HUES64 (cell line): ENCODE measurements at regions not wholly inside any gene's neighbourhood (a gene's known extent, or its start where the extent isn't known, plus 50 kb on each side); places are given as distances from the start of the nearest gene placed in this dataset.

ENCODE experiments used
- H3K27ac ChIP-seq: 2 replicates; pipeline ENCODE4 v1.7.0; 2013; ENCODE audit warnings: low read depth, low read length, inconsistent platforms
- H3K27me3 ChIP-seq: 2 replicates; pipeline ENCODE4 v1.6.1; 2013; ENCODE audit warnings: mild to moderate bottlenecking, low read length; ENCODE audit not compliant: insufficient read depth
- H3K36me3 ChIP-seq: 2 replicates; pipeline ENCODE4 v1.6.1; 2013; ENCODE audit warnings: mild to moderate bottlenecking, low read length; ENCODE audit not compliant: insufficient read depth
- H3K4me1 ChIP-seq: 2 replicates; pipeline ENCODE4 v1.6.1; 2013; ENCODE audit warnings: mild to moderate bottlenecking, low read length, moderate library complexity; ENCODE audit not compliant: insufficient read depth
- H3K4me3 ChIP-seq: 2 replicates; pipeline ENCODE4 v1.5.1; 2013; ENCODE audit warnings: mild to moderate bottlenecking, low read length, moderate library complexity
- H3K9ac ChIP-seq: 2 replicates; pipeline ENCODE4 v1.6.1; 2013; ENCODE audit warnings: mild to moderate bottlenecking, low read depth, low read length
- H3K9me3 ChIP-seq: 2 replicates; pipeline ENCODE4 v1.6.1; 2013; ENCODE audit warnings: low read depth, low read length; ENCODE audit not compliant: insufficient read depth
- WGBS: fragments of 150-250, 120-280 bp; methylation state at CpG from one replicate; pipeline ENCODE4 v1.1.7; 2013; ENCODE audit warnings: missing lambda C conversion rate; 5-methylcytosine and 5-hydroxymethylcytosine counted together

DNA sequence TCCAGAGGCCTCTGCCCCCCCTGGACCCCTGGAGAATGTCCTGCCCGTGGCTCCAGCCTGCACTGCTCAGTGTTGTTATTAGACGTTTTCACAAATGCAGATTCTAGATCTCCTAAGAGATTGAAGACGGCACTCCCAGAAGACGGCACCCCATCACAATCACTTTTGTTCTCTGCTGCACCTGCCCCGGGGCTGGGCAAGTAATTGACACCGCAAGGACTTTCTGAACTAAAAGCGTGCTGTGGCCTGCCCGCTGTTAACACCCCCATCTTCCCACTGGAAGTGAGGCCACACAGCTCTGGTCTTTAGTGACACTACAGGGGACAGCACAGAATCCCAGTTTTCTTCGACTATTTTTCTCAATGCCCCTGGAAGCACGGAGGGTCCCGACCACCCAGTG lies 256.9 kb downstream of the ENGASE start:
- H3K36me3 ChIP-seq = no peaks in the 10 kb centered on the region
- no peak overlapping the region for H3K27ac ChIP-seq
- H3K9me3 ChIP-seq = no peaks in the 10 kb centered on the region
- peaks cover 2% of the 10 kb centered on the region; the same call in 1 of the 2 replicates for H3K27me3 ChIP-seq
- no peak overlapping the region for H3K4me3 ChIP-seq
- H3K9ac ChIP-seq = no peak overlapping the region
- H3K4me1 ChIP-seq = no peaks in the 10 kb centered on the region
- 82% methylated on average over 11 of the region's 11 CpGs for WGBS

DNA sequence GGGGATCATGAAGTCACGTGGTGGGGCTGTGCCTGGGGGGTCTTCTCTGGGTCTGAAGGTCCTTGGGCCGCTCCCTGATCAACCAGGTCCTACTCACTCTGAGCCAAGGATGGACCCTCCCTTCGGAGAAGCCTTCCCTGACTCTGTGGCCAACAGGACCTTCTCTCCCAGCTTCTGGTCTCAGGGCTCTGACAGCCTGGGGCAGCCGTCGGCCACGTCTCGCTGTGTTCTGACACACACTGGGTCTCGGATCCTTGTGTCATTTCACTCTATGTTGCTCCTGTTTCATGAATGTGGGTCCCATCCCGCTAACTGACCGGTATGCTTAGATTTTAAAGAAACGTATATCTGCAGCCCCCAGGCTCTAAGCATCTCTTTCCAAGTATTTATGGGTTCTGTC lies 256.1 kb downstream of the ENGASE start:
- Histone ChIP-seq H3K36me3 (no peaks in the 10 kb centered on the region), H3K9ac (no peak overlapping the region), H3K9me3 (no peaks in the 10 kb centered on the region), H3K27me3 (peaks cover 2% of the 10 kb centered on the region; the same call in 1 of the 2 replicates), H3K4me3 (no peak overlapping the region), H3K27ac (no peak overlapping the region), H3K4me1 (no peaks in the 10 kb centered on the region)
- 90% methylated on average over 11 of the region's 11 CpGs for WGBS

DNA sequence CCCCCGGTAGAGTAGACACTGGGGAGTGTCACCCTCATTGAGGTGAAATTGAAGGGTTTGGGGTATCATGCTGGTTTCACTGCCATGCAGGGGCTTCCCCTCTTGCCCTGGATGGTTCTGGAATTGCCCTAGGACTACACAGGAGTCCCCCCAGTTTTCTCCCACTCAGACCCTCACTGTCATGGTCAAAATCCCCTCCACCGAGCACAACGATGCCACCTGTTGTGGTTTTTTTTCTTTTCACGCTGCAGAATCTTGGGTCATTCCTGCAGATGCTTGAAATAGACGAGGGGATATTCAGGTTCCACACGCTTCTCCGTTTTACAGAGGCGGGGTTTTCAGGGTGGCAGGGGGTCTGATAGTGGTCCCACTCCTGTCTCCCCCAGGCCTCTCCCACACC lies 255.6 kb downstream of the ENGASE start:
- Histone ChIP-seq H3K4me1 (no peaks in the 10 kb centered on the region), H3K27ac (no peak overlapping the region), H3K9me3 (no peaks in the 10 kb centered on the region), H3K9ac (no peak overlapping the region), H3K36me3 (no peaks in the 10 kb centered on the region), H3K27me3 (peaks cover 2% of the 10 kb centered on the region; the same call in 1 of the 2 replicates), H3K4me3 (no peak overlapping the region)
- WGBS = 92% methylated on average over 8 of the region's 8 CpGs

DNA sequence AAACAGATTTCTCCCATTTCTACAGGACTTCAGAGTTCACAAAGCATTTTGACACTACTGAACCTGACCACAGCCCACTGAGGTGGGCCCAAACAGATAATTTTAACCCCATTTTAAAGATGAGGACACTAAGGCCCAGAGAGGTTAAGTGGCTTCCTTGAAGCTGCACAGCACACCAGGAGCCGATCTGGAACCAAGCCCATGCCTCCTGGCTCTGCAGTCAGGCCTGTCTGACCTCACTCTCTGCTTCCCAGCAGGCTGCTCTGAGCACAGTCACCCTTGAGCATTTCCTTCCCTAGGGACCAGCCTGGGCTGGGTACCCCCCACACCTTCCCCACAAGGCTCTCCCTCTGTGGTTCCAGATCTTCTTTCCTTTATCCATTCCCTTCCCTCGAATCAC lies 252.2 kb downstream of the ENGASE start:
- Histone ChIP-seq H3K9me3 (no peaks in the 10 kb centered on the region), H3K9ac (no peak overlapping the region), H3K36me3 (no peaks in the 10 kb centered on the region), H3K4me3 (no peak overlapping the region), H3K27ac (no peak overlapping the region), H3K27me3 (peaks cover 2% of the 10 kb centered on the region; the same call in 1 of the 2 replicates), H3K4me1 (no peaks in the 10 kb centered on the region)
- WGBS = 81% methylated on average over 2 of the region's 2 CpGs

DNA sequence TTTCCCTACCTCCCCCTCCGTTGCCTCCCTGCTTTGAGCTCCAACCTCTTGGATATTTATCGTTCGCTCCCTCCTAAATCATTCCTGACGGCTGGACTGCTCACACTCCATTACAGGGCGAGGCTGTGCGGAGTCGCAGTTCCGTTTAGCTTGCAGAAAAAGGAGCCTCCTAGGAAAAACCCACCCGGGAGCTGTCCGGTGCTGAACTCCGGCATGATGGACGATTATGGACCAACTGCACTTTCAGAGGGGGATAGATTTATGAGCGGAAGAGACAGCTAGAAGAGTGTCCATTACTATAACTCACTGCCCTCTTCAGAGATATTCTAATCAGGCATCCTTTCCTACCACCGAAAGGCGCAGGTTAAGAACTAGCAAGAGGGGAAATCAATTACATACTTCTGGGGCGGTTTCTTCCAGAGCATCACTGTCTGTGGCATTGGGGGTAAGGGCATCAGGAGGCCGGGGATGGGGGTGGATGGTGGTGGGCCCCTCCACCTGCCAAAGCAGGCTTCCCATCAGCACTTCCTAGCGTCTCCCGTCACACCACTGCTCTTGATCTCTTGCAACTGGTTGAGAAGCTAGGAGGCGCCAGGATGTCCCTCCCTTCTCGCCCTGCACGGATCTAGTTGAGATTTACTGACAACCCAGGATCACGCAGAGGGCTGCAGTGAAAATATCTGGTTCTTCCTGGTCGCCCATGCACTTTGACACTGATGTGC lies 251.2 kb downstream of the ENGASE start:
- no peaks in the 10 kb centered on the region for H3K36me3 ChIP-seq
- WGBS = 42% methylated on average over 23 of the region's 24 CpGs
- no peaks in the 10 kb centered on the region for H3K4me1 ChIP-seq
- H3K27me3 ChIP-seq = peaks cover 2% of the 10 kb centered on the region; the same call in 1 of the 2 replicates
- no peak overlapping the region for H3K27ac ChIP-seq
- no peak overlapping the region for H3K4me3 ChIP-seq
- H3K9me3 ChIP-seq = no peaks in the 10 kb centered on the region
- H3K9ac ChIP-seq = no peak overlapping the region

DNA sequence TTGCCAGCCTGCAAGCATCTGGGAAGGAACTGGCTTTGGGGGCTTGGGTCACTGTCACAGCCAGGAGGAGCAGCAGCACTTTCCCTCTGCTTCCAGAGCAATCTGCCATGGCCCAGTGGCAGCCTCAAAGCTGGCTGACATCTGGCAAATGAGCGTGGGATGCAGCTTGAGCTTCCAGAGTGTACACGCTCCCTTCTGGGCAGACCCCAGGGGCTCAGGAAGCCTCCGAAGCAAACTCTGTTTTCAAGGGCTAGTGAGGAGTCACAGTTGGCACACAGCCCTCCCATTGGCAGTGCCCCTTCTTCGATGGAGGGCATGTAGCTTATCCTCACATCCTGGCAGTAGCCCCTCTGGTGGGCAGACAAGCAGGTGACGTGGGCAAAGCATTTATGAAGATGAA lies 249.6 kb downstream of the ENGASE start:
- H3K4me3 ChIP-seq = no peak overlapping the region
- 82% methylated on average over 5 of the region's 5 CpGs for WGBS
- H3K27me3 ChIP-seq = peaks cover 2% of the 10 kb centered on the region; the same call in 1 of the 2 replicates
- no peak overlapping the region for H3K9ac ChIP-seq
- no peak overlapping the region for H3K27ac ChIP-seq
- no peaks in the 10 kb centered on the region for H3K9me3 ChIP-seq
- H3K36me3 ChIP-seq = no peaks in the 10 kb centered on the region
- H3K4me1 ChIP-seq = no peaks in the 10 kb centered on the region

DNA sequence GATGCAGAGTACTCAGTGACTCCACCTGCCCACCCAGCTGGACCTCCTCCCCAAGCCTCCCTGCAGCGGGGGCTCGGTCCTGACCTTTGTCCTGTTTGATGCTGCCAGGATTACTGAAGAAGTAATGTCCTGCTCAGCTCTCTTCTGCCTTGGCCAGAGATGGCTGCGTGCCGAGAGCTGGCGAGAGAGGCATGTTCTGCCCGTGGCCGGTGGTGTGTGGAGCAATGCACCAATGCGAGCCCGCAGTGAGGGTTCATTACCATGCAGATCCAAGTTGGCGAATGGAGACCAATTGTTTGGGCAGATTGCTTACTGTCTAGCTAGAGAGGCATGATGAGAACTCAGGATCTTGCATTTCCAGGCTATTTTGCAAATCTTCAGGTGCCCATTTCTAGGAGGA lies 248.9 kb downstream of the ENGASE start:
- WGBS = 80% methylated on average over 10 of the region's 10 CpGs
- H3K27ac ChIP-seq = no peak overlapping the region
- H3K9me3 ChIP-seq = no peaks in the 10 kb centered on the region
- no peak overlapping the region for H3K9ac ChIP-seq
- no peaks in the 10 kb centered on the region for H3K36me3 ChIP-seq
- peaks cover 2% of the 10 kb centered on the region; the same call in 1 of the 2 replicates for H3K27me3 ChIP-seq
- H3K4me3 ChIP-seq = no peak overlapping the region
- no peaks in the 10 kb centered on the region for H3K4me1 ChIP-seq

DNA sequence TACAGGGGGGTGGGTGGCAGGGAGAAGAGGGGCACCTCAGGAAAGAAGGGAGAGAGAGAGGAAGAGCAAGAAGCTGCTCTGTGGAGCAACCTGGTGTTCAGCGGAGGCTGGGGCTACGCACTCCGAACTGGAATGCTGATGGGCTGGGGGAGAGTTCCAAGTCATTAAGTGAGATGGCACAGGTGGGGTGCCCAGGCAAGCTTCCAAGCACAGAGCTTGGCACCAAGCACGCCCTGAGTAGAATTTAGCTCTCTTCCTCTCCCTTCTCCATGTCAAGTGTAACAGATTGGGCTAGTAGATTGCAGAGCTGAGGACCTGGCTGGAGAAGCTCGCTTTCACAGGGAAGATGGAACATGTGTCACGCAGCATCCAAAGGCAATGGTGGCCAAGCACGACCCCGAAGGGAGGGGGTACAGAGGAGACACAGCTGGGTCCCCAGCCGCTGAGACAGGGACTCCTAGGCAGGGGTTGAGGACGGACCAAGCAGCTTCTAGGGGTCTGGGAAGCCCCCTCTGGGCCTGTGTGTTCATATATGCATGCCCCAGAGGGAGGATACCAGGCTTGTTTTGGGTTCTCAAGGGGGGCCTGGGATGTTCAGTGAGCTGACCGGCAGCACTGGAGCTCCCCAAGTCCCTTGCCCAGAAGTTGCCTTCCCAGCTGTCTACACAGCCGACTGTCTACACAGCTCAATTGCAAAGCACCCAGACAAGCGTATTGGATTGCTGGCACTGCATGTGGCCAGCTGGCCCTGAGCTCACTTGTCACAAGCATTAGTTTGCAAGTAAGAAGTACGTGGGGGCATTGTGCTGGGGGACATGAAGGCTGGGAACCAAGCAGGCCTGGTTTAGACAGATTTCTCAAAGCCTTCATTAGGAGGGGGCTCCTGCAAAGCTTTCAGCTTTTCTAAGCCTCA lies 247.8 kb downstream of the ENGASE start:
- Histone ChIP-seq H3K27ac (no peak overlapping the region), H3K27me3 (no peaks in the 10 kb centered on the region), H3K4me1 (no peaks in the 10 kb centered on the region), H3K9ac (no peak overlapping the region), H3K9me3 (no peaks in the 10 kb centered on the region), H3K4me3 (no peak overlapping the region), H3K36me3 (no peaks in the 10 kb centered on the region)
- WGBS = 81% methylated on average over 13 of the region's 14 CpGs

DNA sequence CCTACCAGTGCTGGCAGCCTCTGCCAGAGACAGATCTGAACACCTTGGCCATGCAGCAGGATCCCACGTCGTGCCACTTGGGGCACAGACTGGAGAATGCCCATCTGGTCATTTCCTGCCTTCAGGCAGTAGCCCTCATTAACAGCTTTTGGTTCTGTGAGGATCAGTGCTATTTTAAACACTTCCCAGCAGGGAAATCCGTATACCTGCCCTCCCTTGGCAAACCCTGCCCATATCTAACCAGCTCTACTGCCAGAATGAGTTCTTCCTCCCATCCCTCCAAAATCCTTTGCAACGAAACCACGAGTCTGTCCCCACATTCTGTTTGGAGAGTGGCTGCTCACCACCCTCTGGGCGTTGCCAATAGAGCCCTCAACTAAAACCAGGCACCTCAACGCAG lies 245.7 kb downstream of the ENGASE start:
- no peaks in the 10 kb centered on the region for H3K9me3 ChIP-seq
- H3K27me3 ChIP-seq = no peaks in the 10 kb centered on the region
- WGBS = 88% methylated on average over 7 of the region's 7 CpGs
- H3K9ac ChIP-seq = no peak overlapping the region
- no peak overlapping the region for H3K27ac ChIP-seq
- H3K4me3 ChIP-seq = no peak overlapping the region
- no peaks in the 10 kb centered on the region for H3K4me1 ChIP-seq
- H3K36me3 ChIP-seq = no peaks in the 10 kb centered on the region

DNA sequence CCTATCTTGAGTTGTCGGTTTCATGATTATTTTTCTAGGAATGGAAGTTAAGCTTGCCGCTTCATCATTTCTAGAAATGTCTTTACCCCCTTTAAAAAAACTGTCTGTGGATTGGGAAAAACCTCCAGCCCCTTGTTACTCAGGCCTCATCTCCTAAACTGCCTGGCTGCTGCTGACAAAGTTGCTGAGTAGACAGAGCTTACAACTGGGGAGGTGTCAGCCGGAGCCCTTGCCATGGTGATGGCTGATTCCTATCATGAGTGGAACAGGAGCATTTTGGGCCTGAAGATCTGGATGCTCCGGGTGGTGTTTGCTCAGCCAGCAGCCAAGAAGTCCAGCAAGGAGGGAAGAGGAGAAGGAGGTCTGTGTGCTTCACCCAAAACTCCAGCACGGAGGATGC lies 243.3 kb downstream of the ENGASE start:
- no peak overlapping the region for H3K9ac ChIP-seq
- WGBS = 87% methylated on average over 4 of the region's 5 CpGs
- H3K27me3 ChIP-seq = no peaks in the 10 kb centered on the region
- H3K4me3 ChIP-seq = no peak overlapping the region
- H3K36me3 ChIP-seq = no peaks in the 10 kb centered on the region
- no peaks in the 10 kb centered on the region for H3K4me1 ChIP-seq
- no peak overlapping the region for H3K27ac ChIP-seq
- H3K9me3 ChIP-seq = no peaks in the 10 kb centered on the region

DNA sequence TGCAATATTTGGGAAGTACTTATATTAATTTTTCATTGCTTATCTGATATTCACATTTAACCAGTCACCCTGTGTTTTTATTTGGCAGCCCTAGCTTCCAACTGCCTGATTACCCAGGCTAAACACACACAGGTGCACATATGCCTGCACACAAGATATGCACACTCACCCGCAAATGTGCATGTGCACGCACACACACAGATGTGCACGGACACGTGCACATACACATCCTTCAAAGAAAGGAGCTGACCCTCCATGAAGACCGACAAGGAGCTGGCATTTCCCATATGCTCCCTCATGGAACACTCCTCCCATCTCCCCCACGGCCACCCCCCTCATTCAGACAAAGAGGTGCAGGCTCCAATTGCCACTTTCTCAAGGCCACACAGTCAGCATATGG lies 242.2 kb downstream of the ENGASE start:
- Histone ChIP-seq H3K4me3 (no peak overlapping the region), H3K36me3 (no peaks in the 10 kb centered on the region), H3K27ac (no peak overlapping the region), H3K27me3 (no peaks in the 10 kb centered on the region), H3K9ac (no peak overlapping the region), H3K4me1 (no peaks in the 10 kb centered on the region), H3K9me3 (no peaks in the 10 kb centered on the region)
- 77% methylated on average over 6 of the region's 6 CpGs for whole genome bisulfite sequencing
